HG03039 (cell line): ENCODE measurements at regions not wholly inside any gene's neighbourhood (a gene's known extent, or its start where the extent isn't known, plus 50 kb on each side); places are given as distances from the start of the nearest gene placed in this dataset.

Experiments
- ATAC-seq: cut with Tn5 transposase; IDR thresholded peaks from one replicate; pipeline ENCODE4 v1.9.1; 2021; ENCODE audit warnings: mild to moderate bottlenecking, moderate library complexity; ENCODE audit not compliant: unreplicated experiment

- no peak for ATAC-seq
Measured at GRCh38 chr2:128640845-128641360, 322.2 kb upstream of the HS6ST1 start.

DNA sequence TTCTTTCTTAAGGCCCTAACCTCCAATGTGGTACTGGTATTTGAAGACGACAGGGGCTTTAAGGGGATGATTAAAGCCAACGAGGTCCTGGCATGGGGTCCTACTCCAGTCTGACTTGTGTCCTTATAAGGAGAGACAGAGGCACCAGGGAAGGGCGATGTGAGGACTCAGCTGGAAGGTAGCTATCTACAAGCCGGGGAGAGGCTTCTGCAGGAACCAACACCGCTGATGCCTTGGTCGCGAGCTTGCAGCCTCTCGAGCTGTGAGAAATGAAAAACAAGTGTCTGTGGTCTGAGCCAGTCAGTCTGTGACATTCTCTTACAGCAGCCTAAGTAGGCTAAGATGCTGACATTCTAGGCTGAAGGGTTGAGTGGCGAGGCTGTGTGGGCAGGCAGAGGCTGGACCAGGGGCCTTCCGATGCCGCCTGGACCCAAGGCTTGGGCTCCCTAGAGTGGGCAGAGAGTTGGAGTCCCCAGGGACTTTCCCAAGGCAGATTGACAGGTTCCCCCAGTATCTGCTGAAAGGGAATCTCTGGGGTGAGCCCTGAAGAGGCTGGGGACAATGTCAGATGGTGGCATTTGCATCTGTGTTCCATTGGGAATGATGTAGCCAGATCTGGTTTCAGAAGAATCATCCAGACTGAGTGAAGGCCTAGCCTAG lies 322.9 kb upstream of the HS6ST1 start:
- no peak for ATAC-seq

DNA sequence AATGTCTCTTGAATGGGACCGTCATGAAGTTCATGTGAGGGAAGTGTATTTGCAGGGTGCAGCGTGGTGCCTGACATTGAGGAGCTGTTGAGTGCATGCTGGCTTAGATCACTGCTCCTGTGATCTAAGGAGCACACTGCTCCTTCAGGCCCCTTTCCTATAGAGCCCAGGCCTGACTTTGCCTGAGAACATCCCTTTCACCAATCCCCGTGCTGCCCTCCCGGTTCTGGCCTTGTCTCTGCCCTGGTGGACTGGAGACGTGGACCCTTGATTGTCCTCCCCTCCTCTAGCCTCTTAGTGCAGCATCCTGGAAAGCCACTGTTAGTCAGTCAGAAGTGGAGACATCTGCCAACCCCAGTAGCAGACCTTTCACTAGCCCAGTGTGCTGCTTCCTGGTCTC lies 323.6 kb upstream of the HS6ST1 start:
- ATAC-seq, result no peak

GRCh38 chr2:128642821-128643220 lies 324.2 kb upstream of the HS6ST1 start:
- no peak for ATAC-seq

- ATAC-seq, result no peak
Measured at GRCh38 chr2:128643221-128644065, 324.8 kb upstream of the HS6ST1 start.

- ATAC-seq, result no peak
Measured at GRCh38 chr2:128644156-128644555, 325.5 kb upstream of the HS6ST1 start.

- no peak for ATAC-seq
Measured at GRCh38 chr2:128644718-128645256, 326.1 kb upstream of the HS6ST1 start.

GRCh38 chr2:128645631-128646030 lies 327.0 kb upstream of the HS6ST1 start:
- no peak for ATAC-seq

DNA sequence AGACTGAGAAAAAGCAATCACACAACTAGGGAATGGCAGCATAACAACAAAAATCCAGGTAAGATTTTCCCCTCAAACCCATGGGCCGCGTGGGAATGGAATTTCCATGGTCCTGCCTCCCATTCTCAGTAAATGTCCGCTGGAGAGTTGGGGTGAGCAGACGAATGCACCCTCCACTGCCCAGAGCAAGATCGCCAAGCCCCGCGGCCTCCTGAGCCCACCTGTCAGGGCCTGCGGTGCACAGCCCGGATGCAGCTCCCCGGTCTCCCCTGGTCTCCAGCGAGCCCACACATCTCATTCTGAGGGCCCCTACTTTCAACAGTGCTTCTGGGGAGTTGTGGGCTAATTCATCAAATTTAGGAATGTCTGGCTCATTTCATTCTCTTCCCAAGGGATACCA lies 327.4 kb upstream of the HS6ST1 start:
- no peak for ATAC-seq

GRCh38 chr2:128646691-128647090 lies 328.0 kb upstream of the HS6ST1 start:
- ATAC-seq, result no peak

GRCh38 chr2:128651000-128651399 lies 332.3 kb upstream of the HS6ST1 start:
- no peak for ATAC-seq

- ATAC-seq, result no peak
Measured at GRCh38 chr2:128654408-128654807, 335.7 kb upstream of the HS6ST1 start.

DNA sequence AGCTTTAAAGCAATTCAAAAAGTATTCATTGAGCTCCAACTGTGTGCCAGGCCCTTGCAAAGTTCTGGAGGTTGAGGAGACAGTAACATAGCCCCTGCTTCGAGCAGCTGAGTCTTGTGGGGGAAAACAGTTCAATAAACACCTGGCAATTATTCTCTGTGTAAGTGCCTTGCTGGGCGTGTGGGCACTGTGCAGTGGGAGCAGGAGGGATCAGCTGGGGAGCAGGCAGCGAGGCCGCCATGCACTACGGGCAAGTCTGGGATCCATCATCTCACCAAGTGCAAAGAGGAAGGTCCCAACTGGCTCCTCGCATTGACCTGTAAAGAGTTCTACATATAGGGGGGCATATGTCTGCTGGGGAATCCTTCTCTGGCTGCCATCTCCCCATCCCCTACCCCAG lies 342.2 kb upstream of the HS6ST1 start:
- ATAC-seq, result no peak

DNA sequence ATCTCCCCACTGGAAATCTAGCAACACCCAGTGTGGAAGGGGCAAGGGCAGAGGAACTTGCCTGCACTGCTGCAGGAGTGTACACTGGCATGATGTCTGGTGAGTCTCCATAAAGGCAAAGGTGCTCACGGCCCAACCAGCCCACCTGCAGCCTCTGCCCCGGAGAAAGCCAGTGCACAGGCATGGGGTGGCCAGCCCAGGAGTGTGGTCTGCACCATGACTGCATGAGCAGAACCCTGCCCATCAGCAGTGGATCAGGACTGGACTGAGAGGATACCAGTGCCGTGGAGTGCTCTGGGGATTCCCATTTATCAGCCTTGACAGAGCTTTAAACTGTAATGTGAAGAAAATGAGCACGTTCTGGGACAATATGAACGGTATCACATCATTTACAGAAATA lies 342.6 kb upstream of the HS6ST1 start:
- ATAC-seq, result no peak

DNA sequence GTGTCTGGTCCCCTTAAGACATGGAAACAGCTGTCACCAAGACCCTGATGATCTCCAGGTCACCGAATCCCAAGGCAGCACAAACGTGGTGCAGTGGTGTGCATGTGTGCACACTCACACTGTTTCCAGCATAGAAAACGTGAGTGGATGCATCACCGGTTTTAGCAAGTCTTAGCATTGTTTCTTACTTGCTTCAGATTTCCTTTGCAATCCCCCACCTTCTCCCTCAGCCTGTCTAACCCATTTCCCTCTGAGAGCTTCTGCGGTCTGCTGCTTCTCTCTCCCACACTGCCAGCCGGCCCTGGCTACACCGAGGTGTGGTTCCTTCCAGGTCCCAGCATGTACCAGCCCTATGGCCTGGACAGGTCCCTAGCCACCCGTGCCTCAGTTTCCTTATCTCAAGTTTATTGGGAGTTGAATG lies 343.4 kb upstream of the HS6ST1 start:
- no peak for ATAC-seq

DNA sequence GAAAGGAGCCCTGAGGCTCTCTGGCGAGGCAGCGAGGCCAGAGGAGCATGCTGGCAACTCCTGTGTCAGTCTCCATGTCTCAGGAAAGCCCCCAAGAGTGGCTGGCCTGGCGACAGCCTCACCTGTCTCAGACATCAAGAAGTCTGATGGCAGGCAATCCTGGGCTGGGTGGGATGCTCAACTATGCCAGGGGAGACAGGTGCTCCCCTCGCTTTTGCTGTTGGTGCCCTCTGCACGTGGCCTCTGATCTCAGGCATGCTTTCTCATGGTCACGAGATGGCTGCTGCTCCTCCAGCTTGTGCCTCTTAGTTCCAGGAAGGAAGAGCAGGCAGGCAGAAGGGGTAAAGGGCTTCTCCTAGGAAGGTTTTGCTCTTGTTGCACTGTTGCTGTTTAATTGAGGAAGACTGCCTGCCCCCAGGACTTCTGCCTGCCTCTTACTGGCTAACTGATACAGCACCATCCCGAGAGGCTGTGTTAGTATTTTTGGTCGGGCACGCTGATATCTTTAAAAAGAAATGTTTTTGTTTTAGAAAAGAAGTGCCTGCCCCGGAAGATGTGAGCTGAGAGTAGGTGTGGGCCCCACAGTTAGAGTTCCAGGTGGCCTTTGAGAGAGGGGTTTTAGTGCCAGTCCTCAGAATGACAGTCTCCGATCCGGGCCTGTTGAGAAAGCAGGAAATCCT lies 344.8 kb upstream of the HS6ST1 start:
- ATAC-seq, result no peak

- no peak for ATAC-seq
Measured at GRCh38 chr2:128664499-128664971, 345.9 kb upstream of the HS6ST1 start.

DNA sequence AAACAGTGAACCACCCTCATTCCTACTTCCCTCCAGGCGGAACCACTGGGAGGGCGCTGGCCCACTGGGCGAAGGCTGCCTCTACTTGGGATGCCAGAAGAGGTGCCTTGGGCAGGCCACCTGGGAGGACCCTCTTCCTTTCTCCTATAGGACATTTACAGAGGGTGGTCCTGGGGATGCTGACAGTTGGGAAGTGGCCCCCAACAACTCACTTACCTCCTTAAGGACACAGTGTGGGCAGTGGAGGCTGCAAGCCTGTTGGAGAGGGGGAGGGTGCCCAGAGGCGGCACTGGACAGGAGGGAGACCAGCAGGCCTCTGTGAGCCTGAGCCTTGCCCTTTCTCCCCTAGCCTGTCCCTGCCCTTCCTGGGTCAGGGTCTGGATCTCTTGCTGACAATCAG lies 346.4 kb upstream of the HS6ST1 start:
- ATAC-seq, result no peak

GRCh38 chr2:128666596-128666995 lies 347.9 kb upstream of the HS6ST1 start:
- no peak for ATAC-seq

DNA sequence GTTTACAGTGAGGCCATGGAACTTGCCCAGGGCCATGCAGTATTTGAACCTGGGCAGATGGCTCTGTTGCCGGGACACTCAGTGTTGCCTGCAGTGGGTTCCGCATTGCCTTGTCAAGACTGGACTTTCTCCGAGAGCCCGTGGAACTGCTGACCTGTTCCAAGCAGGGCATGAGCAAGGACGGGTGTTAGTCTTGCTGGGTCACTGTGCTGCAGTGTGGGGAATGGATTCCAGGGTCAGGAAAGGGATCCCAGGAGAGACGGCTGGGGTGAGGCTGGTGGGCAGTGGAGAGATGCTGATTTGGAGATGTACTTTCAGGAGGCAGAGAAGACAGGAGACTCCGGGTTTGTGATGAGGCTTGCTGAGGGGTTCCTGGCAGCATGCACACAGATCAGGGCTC lies 348.7 kb upstream of the HS6ST1 start:
- no peak for ATAC-seq

DNA sequence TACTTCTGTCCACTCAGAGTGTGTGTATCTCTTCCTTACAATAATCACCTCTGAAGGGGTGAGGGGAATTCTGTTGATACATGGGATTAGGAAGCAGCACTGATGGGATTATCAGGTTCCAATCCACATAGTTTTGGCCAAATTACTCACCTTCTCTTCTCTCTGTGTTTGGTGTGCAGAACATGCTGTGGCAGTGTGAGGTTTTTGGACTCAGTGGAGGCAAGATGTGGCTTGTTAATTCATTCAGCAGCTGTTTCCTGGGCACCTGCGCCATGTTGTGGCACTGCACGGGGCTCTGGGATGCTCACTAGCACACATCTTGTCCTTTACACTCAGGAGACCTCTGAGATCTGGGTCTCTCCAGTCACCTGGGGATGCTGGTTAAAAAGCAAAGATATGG lies 350.3 kb upstream of the HS6ST1 start:
- ATAC-seq, result no peak
